Gastroesophageal sphincter (tissue), 4 donors: ENCODE measurements at regions not wholly inside any gene's neighbourhood (a gene's known extent, or its start where the extent isn't known, plus 50 kb on each side); places are given as distances from the start of the nearest gene placed in this dataset.
"Not testable (repeated sequence)": the region's sequence is repeated elsewhere in the genome, so short reads cannot be mapped to it uniquely, and the experiment has no call there.

ENCODE experiments used
- ATAC-seq: fragments of 150-250 bp; one replicate; pipeline ENCODE4 v1.9.1; 2016; ENCODE audit warnings: mild to moderate bottlenecking, moderate library complexity
- H3K27ac ChIP-seq, 4 donors: fragments of 200-600 bp; sonication (generic) in 3 of 4; 1 replicate in 3 of 4; 2 replicates in 1 of 4; pipeline ENCODE4 v1.5.1; 2016 to 2019
- H3K27me3 ChIP-seq: fragments of 200-600 bp; sonication (generic); one replicate; pipeline ENCODE4 v1.5.1; 2019
- H3K36me3 ChIP-seq, 2 donors: fragments of 200-600 bp; sonication (generic); one replicate each; pipeline ENCODE4 v1.5.1; 2019; ENCODE audit warnings: control low read depth in 1 of 2
- H3K4me1 ChIP-seq, 3 donors: fragments of 200-600 bp; sonication (generic); 1 replicate in 2 of 3; 2 replicates in 1 of 3; pipeline ENCODE4 v1.5.1; 2016 to 2019; ENCODE audit warnings: control low read depth in 2 of 3
- H3K4me3 ChIP-seq, 2 donors: fragments of 200-600 bp; sonication (generic); one replicate each; pipeline ENCODE4 v1.5.1; 2019; ENCODE audit warnings: mild to moderate bottlenecking in 1 of 2, moderate library complexity in 1 of 2
- H3K9me3 ChIP-seq, 3 donors: fragments of 200-600 bp; sonication (generic); one replicate each; pipeline ENCODE4 v1.5.1; 2017 to 2019; ENCODE audit warnings: control low read depth in 2 of 3
- CTCF ChIP-seq, 4 experiments: fragments of 200-600 bp in 2 of 4; fragments of 450-650 bp in 2 of 4; sonication (generic) in 1 of 4; IDR thresholded peaks; one replicate each; pipeline ENCODE4 v1.5.1; 2017 to 2019; ENCODE audit warnings: antibody characterized with exemption in 4 of 4, mild to moderate bottlenecking in 2 of 4, moderate library complexity in 2 of 4
- EP300 ChIP-seq: sonication (generic); formaldehyde crosslinking; IDR thresholded peaks from one replicate; pipeline ENCODE4 v1.6.1; 2017; ENCODE audit warnings: antibody characterized with exemption, mild to moderate bottlenecking
- POLR2A ChIP-seq, 2 donors: fragments of 450-650 bp; IDR thresholded peaks; one replicate each; pipeline ENCODE4 v1.6.1; 2017; ENCODE audit warnings: antibody characterized with exemption in 2 of 2, mild to moderate bottlenecking in 2 of 2, moderate library complexity in 1 of 2
- POLR2AphosphoS5 ChIP-seq: sonication (generic); formaldehyde crosslinking; IDR thresholded peaks from one replicate; pipeline ENCODE4 v1.6.1; 2017; ENCODE audit warnings: antibody characterized with exemption
- WGBS, 2 donors: methylation state at CpG; one replicate each; pipeline ENCODE4 v1.1.5; 2018; ENCODE audit warnings: low coverage in 1 of 2; 5-methylcytosine and 5-hydroxymethylcytosine counted together

- H3K4me1 ChIP-seq, result peaks cover 0 to 5% (median 0%) of the 10 kb centered on the region in 3 donors
- ATAC-seq, result no peak
- no peaks in the 10 kb centered on the region for H3K27me3 ChIP-seq
- TF ChIP-seq CTCF (IDR thresholded peaks at IDR 0.05), result no peak
- TF ChIP-seq POLR2AphosphoS5, result no peak
- no peak for TF ChIP-seq EP300
- no peak for TF ChIP-seq POLR2A (IDR thresholded peaks at IDR 0.05)
- no peak overlapping the region for H3K27ac ChIP-seq
- no peaks in the 10 kb centered on the region for H3K36me3 ChIP-seq
- 96% methylated on average over 3 of the region's 3 CpGs for WGBS, 2 donors
- no peaks in the 10 kb centered on the region for H3K9me3 ChIP-seq
- no peak overlapping the region for H3K4me3 ChIP-seq
These were observed 73.9 kb upstream of the SPRY4 start for GRCh38 chr5:142398730-142399055.

GRCh38 chr5:142398011-142398729 is 73.3 kb upstream of the SPRY4 start:
- H3K4me3 ChIP-seq, H3K27me3 ChIP-seq, H3K36me3 ChIP-seq, H3K4me1 ChIP-seq, H3K27ac ChIP-seq, H3K9me3 ChIP-seq, ATAC-seq: not testable (repeated sequence)
- 94 to 98% methylated on average over 7 to 9 of the region's 13 CpGs for WGBS, 2 donors

GRCh38 chr5:142397178-142397577 is 72.4 kb upstream of the SPRY4 start:
- no peaks in the 10 kb centered on the region for H3K27me3 ChIP-seq
- no peaks in the 10 kb centered on the region for H3K36me3 ChIP-seq
- no peaks in the 10 kb centered on the region for H3K9me3 ChIP-seq
- ATAC-seq, result no peak
- H3K27ac ChIP-seq, result no peak overlapping the region
- H3K4me1 ChIP-seq, result no peaks in the 10 kb centered on the region
- no peak for TF ChIP-seq EP300
- H3K4me3 ChIP-seq, result no peak overlapping the region
- WGBS, 2 donors, result 91% methylated on average over 3 of the region's 3 CpGs; no CpG with 5 or more reads in 1 of the 2 donors

GRCh38 chr5:142396436-142397038 is 71.7 kb upstream of the SPRY4 start:
- no peak overlapping the region for H3K27ac ChIP-seq
- no peaks in the 10 kb centered on the region for H3K9me3 ChIP-seq
- TF ChIP-seq CTCF (IDR thresholded peaks at IDR 0.05), result no peak
- no peak for TF ChIP-seq POLR2AphosphoS5
- no peak for TF ChIP-seq EP300
- no peak for TF ChIP-seq POLR2A (IDR thresholded peaks at IDR 0.05)
- no peak for ATAC-seq
- H3K4me3 ChIP-seq, result no peak overlapping the region
- peaks cover 0 to 2% (median 0%) of the 10 kb centered on the region in 3 donors for H3K4me1 ChIP-seq
- no peaks in the 10 kb centered on the region for H3K27me3 ChIP-seq
- 96 to 100% methylated on average over 1 to 2 of the region's 2 CpGs for WGBS, 2 donors
- no peaks in the 10 kb centered on the region for H3K36me3 ChIP-seq

- H3K4me1 ChIP-seq, result peaks cover 0 to 14% (median 6%) of the 10 kb centered on the region in 3 donors
- no peaks in the 10 kb centered on the region for H3K27me3 ChIP-seq
- no peak for ATAC-seq
- H3K27ac ChIP-seq, result no peak overlapping the region
- H3K9me3 ChIP-seq, result no peaks in the 10 kb centered on the region
- TF ChIP-seq EP300, result no peak
- no peak for TF ChIP-seq POLR2A (IDR thresholded peaks at IDR 0.05)
- no peak for TF ChIP-seq CTCF (IDR thresholded peaks at IDR 0.05)
- no peak for TF ChIP-seq POLR2AphosphoS5
- H3K36me3 ChIP-seq, result no peaks in the 10 kb centered on the region
- 70% methylated on average over 4 of the region's 4 CpGs; no CpG with 5 or more reads in 1 of the 2 donors for WGBS, 2 donors
- no peak overlapping the region for H3K4me3 ChIP-seq
These were observed 70.5 kb upstream of the SPRY4 start for GRCh38 chr5:142395334-142395733.
